ENCODE measurements at regions not wholly inside any gene's neighbourhood (a gene's known extent, or its start where the extent isn't known, plus 50 kb on each side); places are given as distances from the start of the nearest gene placed in this dataset.

GRCh38 chr2:129458006-129458405 is 521.5 kb upstream of the RAB6C start:
- no peak for DNase-seq (ENCODE audit: low read depth in 2 of 2)

- no peak for DNase-seq (ENCODE audit: low read depth in 2 of 2)
These were observed 521.0 kb upstream of the RAB6C start for GRCh38 chr2:129458436-129458835.

GRCh38 chr2:129459200-129459876 is 520.1 kb upstream of the RAB6C start:
- no peak for DNase-seq (ENCODE audit: low read depth in 2 of 2)

- no peak for DNase-seq (ENCODE audit: low read depth in 2 of 2)
These were observed 519.6 kb upstream of the RAB6C start for GRCh38 chr2:129459881-129460280.

- no peak for DNase-seq (ENCODE audit: low read depth in 2 of 2)
These were observed 518.9 kb upstream of the RAB6C start for GRCh38 chr2:129460299-129461198.

- DNase-seq (ENCODE audit: low read depth in 2 of 2), result no peak
These were observed 517.1 kb upstream of the RAB6C start for GRCh38 chr2:129462349-129462748.

GRCh38 chr2:129462967-129463366 is 516.5 kb upstream of the RAB6C start:
- DNase-seq (ENCODE audit: low read depth in 2 of 2), result no peak

- DNase-seq (ENCODE audit: low read depth in 2 of 2), result no peak
These were observed 515.4 kb upstream of the RAB6C start for GRCh38 chr2:129464036-129464435.

GRCh38 chr2:129464631-129465030 is 514.8 kb upstream of the RAB6C start:
- no peak for DNase-seq (ENCODE audit: low read depth in 2 of 2)

- DNase-seq (ENCODE audit: low read depth in 2 of 2), result no peak
These were observed 514.4 kb upstream of the RAB6C start for GRCh38 chr2:129465045-129465444.

- no peak for DNase-seq (ENCODE audit: low read depth in 2 of 2)
These were observed 513.1 kb upstream of the RAB6C start for GRCh38 chr2:129466389-129466788.

GRCh38 chr2:129467012-129467779 is 512.3 kb upstream of the RAB6C start:
- DNase-seq (ENCODE audit: low read depth in 2 of 2), result no peak

GRCh38 chr2:129467941-129468340 is 511.5 kb upstream of the RAB6C start:
- no peak for DNase-seq (ENCODE audit: low read depth in 2 of 2)

GRCh38 chr2:129468879-129469278 is 510.6 kb upstream of the RAB6C start:
- DNase-seq (ENCODE audit: low read depth in 2 of 2), result no peak

GRCh38 chr2:129469389-129469788 is 510.1 kb upstream of the RAB6C start:
- no peak for DNase-seq (ENCODE audit: low read depth in 2 of 2)

GRCh38 chr2:129469871-129470270 is 509.6 kb upstream of the RAB6C start:
- no peak for DNase-seq (ENCODE audit: low read depth in 2 of 2)

- DNase-seq (ENCODE audit: low read depth in 2 of 2), result no peak
These were observed 500.5 kb upstream of the RAB6C start for GRCh38 chr2:129478902-129479517.

- DNase-seq (ENCODE audit: low read depth in 2 of 2), result no peak
These were observed 499.6 kb upstream of the RAB6C start for GRCh38 chr2:129479892-129480291.

GRCh38 chr2:129480790-129481189 is 498.7 kb upstream of the RAB6C start:
- no peak for DNase-seq (ENCODE audit: low read depth in 2 of 2)

- DNase-seq (ENCODE audit: low read depth in 2 of 2), result no peak
These were observed 497.9 kb upstream of the RAB6C start for GRCh38 chr2:129481306-129482219.

GRCh38 chr2:129482626-129483025 is 496.8 kb upstream of the RAB6C start:
- no peak for DNase-seq (ENCODE audit: low read depth in 2 of 2)
